ENCODE measurements at regions not wholly inside any gene's neighbourhood (a gene's known extent, or its start where the extent isn't known, plus 50 kb on each side); places are given as distances from the start of the nearest gene placed in this dataset.

DNA sequence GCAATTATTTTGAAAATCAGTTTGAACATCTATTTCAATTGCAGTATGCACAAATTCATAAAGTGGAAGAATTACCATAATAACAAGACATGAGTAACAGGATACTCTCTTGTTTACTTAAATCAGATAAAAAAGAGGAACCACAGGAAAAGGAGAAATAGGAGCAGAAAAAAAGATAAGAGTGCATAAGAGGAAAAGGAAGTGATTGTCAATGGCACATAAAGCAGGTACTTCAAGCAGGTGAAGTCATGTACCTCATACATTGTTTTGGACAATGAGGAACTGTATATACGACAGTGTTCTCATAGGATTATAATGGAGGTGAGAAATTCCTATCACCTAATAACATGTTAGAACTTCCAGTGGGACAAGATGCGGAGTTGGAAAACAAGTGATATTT lies 334.5 kb upstream of the PCDH7 start:
- peak; percentile 20 for DNase-seq (ENCODE audit: low read depth, low spot score)

GRCh38 chr4:30386266-30386895 lies 333.8 kb upstream of the PCDH7 start:
- Histone ChIP-seq H3K9ac (replicated peaks; ENCODE audit: extremely low read depth, insufficient read depth, low read length) (no peak overlapping the region), H3K9me3 (replicated peaks; ENCODE audit: control insufficient read depth, insufficient read depth, low read length) (no peaks in the 10 kb centered on the region), H2AFZ (ENCODE audit: low read depth, low read length) (no peak overlapping the region), H3K4me2 (ENCODE audit: insufficient read depth, low read length) (peak overlapping the region; percentile 64), H3K4me3 (replicated peaks in 1 of 3; ENCODE audit: insufficient read depth in 1 of 3, low read depth in 1 of 3, low read length in 3 of 3) (no peak overlapping the region), H3K27ac (ENCODE audit: insufficient read depth, low read depth, low read length) (no peak overlapping the region), H3K79me2 (ENCODE audit: control insufficient read depth, insufficient read depth, low read length) (no peaks in the 10 kb centered on the region), H3K4me1 (ENCODE audit: control insufficient read depth, extremely low read depth, insufficient read depth, low read length) (peaks cover 11% of the 10 kb centered on the region), H3K36me3 (ENCODE audit: control insufficient read depth in 2 of 2, extremely low read depth in 1 of 2, insufficient read depth in 2 of 2, low read length in 2 of 2) (no peaks in the 10 kb centered on the region), H4K20me1 (replicated peaks; ENCODE audit: control insufficient read depth, extremely low read depth, insufficient read depth, low read length) (no peaks in the 10 kb centered on the region), H3K27me3 (ENCODE audit: control insufficient read depth in 2 of 2, insufficient read depth in 2 of 2, low read length in 2 of 2) (no peaks in the 10 kb centered on the region), H3K9me1 (replicated peaks; ENCODE audit: control insufficient read depth, extremely low read depth, insufficient read depth, low read length) (no peaks in the 10 kb centered on the region)
- POLR2A ChIA-PET: no interaction called here
- CTCF ChIA-PET: no interaction called here
- DNase-seq (ENCODE audit: low read depth, low spot score) (peak; percentile 32), FAIRE-seq (peak; percentile 35)
- intact Hi-C loops (cut with micrococcal nuclease) (no loop called here), dilution Hi-C loops (cut with MboI; ENCODE audit: extremely low pct_ligation_motif_present, low sequenced_read_pairs) (no loop called here)
- TF ChIP-seq FOS (IDR thresholded peaks at IDR 0.05; ENCODE audit: borderline replicate concordance, insufficient read depth, low read length) (peak; percentile 90), POLR2A (IDR thresholded peaks at IDR 0.05; ENCODE audit: low read depth, low read length) (no peak), POLR2AphosphoS5 (IDR thresholded peaks at IDR 0.05; ENCODE audit: insufficient read depth, low read depth, low read length) (no peak), GATA2 (IDR thresholded peaks at IDR 0.05; ENCODE audit: insufficient read depth, insufficient read length, low read depth, low read length) (peak; percentile 70)
- TF ChIP-seq, protein P1, sequence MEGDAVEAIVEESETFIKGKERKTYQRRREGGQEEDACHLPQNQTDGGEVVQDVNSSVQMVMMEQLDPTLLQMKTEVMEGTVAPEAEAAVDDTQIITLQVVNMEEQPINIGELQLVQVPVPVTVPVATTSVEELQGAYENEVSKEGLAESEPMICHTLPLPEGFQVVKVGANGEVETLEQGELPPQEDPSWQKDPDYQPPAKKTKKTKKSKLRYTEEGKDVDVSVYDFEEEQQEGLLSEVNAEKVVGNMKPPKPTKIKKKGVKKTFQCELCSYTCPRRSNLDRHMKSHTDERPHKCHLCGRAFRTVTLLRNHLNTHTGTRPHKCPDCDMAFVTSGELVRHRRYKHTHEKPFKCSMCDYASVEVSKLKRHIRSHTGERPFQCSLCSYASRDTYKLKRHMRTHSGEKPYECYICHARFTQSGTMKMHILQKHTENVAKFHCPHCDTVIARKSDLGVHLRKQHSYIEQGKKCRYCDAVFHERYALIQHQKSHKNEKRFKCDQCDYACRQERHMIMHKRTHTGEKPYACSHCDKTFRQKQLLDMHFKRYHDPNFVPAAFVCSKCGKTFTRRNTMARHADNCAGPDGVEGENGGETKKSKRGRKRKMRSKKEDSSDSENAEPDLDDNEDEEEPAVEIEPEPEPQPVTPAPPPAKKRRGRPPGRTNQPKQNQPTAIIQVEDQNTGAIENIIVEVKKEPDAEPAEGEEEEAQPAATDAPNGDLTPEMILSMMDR (IDR thresholded peaks at IDR 0.05; ENCODE audit: extremely low read depth in 1 of 2, insufficient read depth in 1 of 2, low read depth in 1 of 2, low read length in 2 of 2): no peak
- BruUV-seq (replicated peaks): no TSS peak

More for the DNA sequence above, 334.5 kb upstream of the PCDH7 start:
- intact Hi-C loops (cut with micrococcal nuclease) (no loop called here), dilution Hi-C loops (cut with MboI; ENCODE audit: extremely low pct_ligation_motif_present, low sequenced_read_pairs) (no loop called here)
- ChIA-PET POLR2A (no interaction called here), CTCF (no interaction called here)
- Histone ChIP-seq H3K27ac (ENCODE audit: insufficient read depth, low read depth, low read length) (no peak overlapping the region), H3K9ac (replicated peaks; ENCODE audit: extremely low read depth, insufficient read depth, low read length) (no peak overlapping the region), H3K4me1 (ENCODE audit: control insufficient read depth, extremely low read depth, insufficient read depth, low read length) (peaks cover 11% of the 10 kb centered on the region), H4K20me1 (replicated peaks; ENCODE audit: control insufficient read depth, extremely low read depth, insufficient read depth, low read length) (no peaks in the 10 kb centered on the region), H3K9me3 (replicated peaks; ENCODE audit: control insufficient read depth, insufficient read depth, low read length) (no peaks in the 10 kb centered on the region), H3K4me2 (ENCODE audit: insufficient read depth, low read length) (peak overlapping the region; percentile 64), H3K4me3 (replicated peaks in 1 of 3; ENCODE audit: insufficient read depth in 1 of 3, low read depth in 1 of 3, low read length in 3 of 3) (no peak overlapping the region), H3K36me3 (ENCODE audit: control insufficient read depth in 2 of 2, extremely low read depth in 1 of 2, insufficient read depth in 2 of 2, low read length in 2 of 2) (no peaks in the 10 kb centered on the region), H3K79me2 (ENCODE audit: control insufficient read depth, insufficient read depth, low read length) (no peaks in the 10 kb centered on the region), H3K9me1 (replicated peaks; ENCODE audit: control insufficient read depth, extremely low read depth, insufficient read depth, low read length) (no peaks in the 10 kb centered on the region), H2AFZ (ENCODE audit: low read depth, low read length) (no peak overlapping the region), H3K27me3 (ENCODE audit: control insufficient read depth in 2 of 2, insufficient read depth in 2 of 2, low read length in 2 of 2) (no peaks in the 10 kb centered on the region)
- no TSS peak for BruUV-seq (replicated peaks)
- no peak for FAIRE-seq
- TF ChIP-seq GATA2 (IDR thresholded peaks at IDR 0.05; ENCODE audit: insufficient read depth, insufficient read length, low read depth, low read length) (peak; percentile 72), POLR2AphosphoS5 (IDR thresholded peaks at IDR 0.05; ENCODE audit: insufficient read depth, low read depth, low read length) (no peak), FOS (IDR thresholded peaks at IDR 0.05; ENCODE audit: borderline replicate concordance, insufficient read depth, low read length) (peak; percentile 55)

Measured in endothelial cell of umbilical vein (primary cell).